ENCODE measurements at regions not wholly inside any gene's neighbourhood (a gene's known extent, or its start where the extent isn't known, plus 50 kb on each side); places are given as distances from the start of the nearest gene placed in this dataset.

GRCh38 chr14:73785834-73786635 lies 65.6 kb upstream of the PTGR2 start:
- peak; percentile 22 for TF ChIP-seq CTCF (IDR thresholded peaks at IDR 0.05; ENCODE audit: borderline replicate concordance, extremely low read depth, low read length, poor library complexity, severe bottlenecking)
- TF ChIP-seq EZH2 (IDR thresholded peaks at IDR 0.05; ENCODE audit: borderline replicate concordance, low read depth, low read length, severe bottlenecking), result no peak
